Lung (tissue), 11 donors: ENCODE measurements at regions not wholly inside any gene's neighbourhood (a gene's known extent, or its start where the extent isn't known, plus 50 kb on each side); places are given as distances from the start of the nearest gene placed in this dataset.

Experiments
- ATAC-seq: fragments of 200-7000 bp; cut with Tn5 transposase; one replicate; pipeline ENCODE4 v1.9.1; 2020; ENCODE audit warnings: moderate number of reproducible peaks; ENCODE audit not compliant: insufficient read depth, low FRiP score
- DNase-seq, 3 donors: peaks; one replicate each; pipeline ENCODE4 v3.0.0-alpha.2; 2013 to 2017
- H3K27ac ChIP-seq, 2 donors: one replicate each; pipeline ENCODE4 v1.5.1; 2013; ENCODE audit warnings: mild to moderate bottlenecking in 2 of 2, moderate library complexity in 2 of 2, control low read depth in 1 of 2, inconsistent platforms in 1 of 2, low read depth in 1 of 2, low read length in 1 of 2
- H3K27me3 ChIP-seq, 3 donors: one replicate each; pipeline ENCODE4 v1.5.1; 2013; ENCODE audit warnings: low read length in 2 of 3; ENCODE audit not compliant: control insufficient read depth in 3 of 3, insufficient read depth in 3 of 3
- H3K36me3 ChIP-seq, 4 donors: one replicate each; pipeline ENCODE4 v1.5.1; 2013; ENCODE audit warnings: low read length in 4 of 4, mild to moderate bottlenecking in 1 of 4, moderate library complexity in 1 of 4; ENCODE audit not compliant: control insufficient read depth in 4 of 4, insufficient read depth in 4 of 4
- H3K4me1 ChIP-seq, 5 donors: one replicate each; pipeline ENCODE4 v1.5.1; 2013; ENCODE audit warnings: low read length in 5 of 5, mild to moderate bottlenecking in 2 of 5, moderate library complexity in 1 of 5; ENCODE audit not compliant: control insufficient read depth in 5 of 5, insufficient read depth in 5 of 5
- H3K4me3 ChIP-seq: one replicate; pipeline ENCODE4 v1.5.1; 2013; ENCODE audit warnings: mild to moderate bottlenecking, control low read depth, moderate library complexity
- H3K9ac ChIP-seq, 2 donors: one replicate each; pipeline ENCODE4 v1.5.1; 2013; ENCODE audit warnings: low read length in 2 of 2, control low read depth in 1 of 2; ENCODE audit not compliant: insufficient read depth in 1 of 2
- H3K9me3 ChIP-seq, 4 donors: one replicate each; pipeline ENCODE4 v1.5.1; 2013; ENCODE audit warnings: low read length in 3 of 4, mild to moderate bottlenecking in 1 of 4, moderate library complexity in 1 of 4; ENCODE audit not compliant: control insufficient read depth in 4 of 4, insufficient read depth in 3 of 4
- CTCF ChIP-seq: IDR thresholded peaks from 2 replicates; pipeline ENCODE4 v1.5.1; 2012; ENCODE audit warnings: mild to moderate bottlenecking; ENCODE audit errors: control extremely low read depth, extremely low read depth
- WGBS, 2 donors: extraction: QIAGEN DNeasy Blood & Tissue Kit; methylation state at CpG; one replicate each; pipeline ENCODE4 v1.1.7; 2013; 5-methylcytosine and 5-hydroxymethylcytosine counted together
- donor health status: control.
- donor health status: control.
- donor health status: Bipolar disorder and iron deficiency.
- donor health status: healthy.
- donor health status: DM: yes; HTN: yes; CAD: no.

GRCh38 chr2:71976685-71977084 is 171.0 kb downstream of the CYP26B1 start:
- Histone ChIP-seq H3K36me3 (no peaks in the 10 kb centered on the region), H3K27ac (no peak overlapping the region), H3K27me3 (peaks cover 0 to 4% (median 2%) of the 10 kb centered on the region in 3 donors), H3K9ac (no peak overlapping the region), H3K4me3 (no peak overlapping the region), H3K4me1 (no peaks in the 10 kb centered on the region), H3K9me3 (peaks cover 0 to 5% (median 0%) of the 10 kb centered on the region in 4 donors)
- DNase-seq (no peak), ATAC-seq (no peak)
- TF ChIP-seq CTCF: no peak
- 82 to 90% methylated on average over 1 of the region's 1 CpG for WGBS, 2 donors

GRCh38 chr2:71974846-71975245 is 172.8 kb downstream of the CYP26B1 start:
- DNase-seq: no peak
- Histone ChIP-seq H3K9ac (no peak overlapping the region), H3K27ac (no peak overlapping the region), H3K4me3 (no peak overlapping the region), H3K27me3 (peaks cover 0 to 4% (median 2%) of the 10 kb centered on the region in 3 donors), H3K36me3 (no peaks in the 10 kb centered on the region), H3K4me1 (no peaks in the 10 kb centered on the region), H3K9me3 (peaks cover 0 to 5% (median 0%) of the 10 kb centered on the region in 4 donors)
- TF ChIP-seq CTCF: no peak
- ATAC-seq: no peak

GRCh38 chr2:71971493-71971892 is 176.2 kb downstream of the CYP26B1 start:
- H3K4me3 ChIP-seq: no peak overlapping the region
- no peaks in the 10 kb centered on the region for H3K4me1 ChIP-seq
- H3K9me3 ChIP-seq: peaks cover 0 to 2% (median 0%) of the 10 kb centered on the region in 4 donors
- peaks cover 2 to 4% (median 4%) of the 10 kb centered on the region in 3 donors for H3K27me3 ChIP-seq
- H3K9ac ChIP-seq: no peak overlapping the region
- no peak for DNase-seq
- no peaks in the 10 kb centered on the region for H3K36me3 ChIP-seq
- 71 to 84% methylated on average over 4 of the region's 4 CpGs for WGBS, 2 donors
- no peak for ATAC-seq
- TF ChIP-seq CTCF: no peak
- H3K27ac ChIP-seq: no peak overlapping the region

GRCh38 chr2:71965530-71965929 is 182.1 kb downstream of the CYP26B1 start:
- ATAC-seq: no peak
- H3K9ac ChIP-seq: no peak overlapping the region
- peaks cover 0 to 10% (median 0%) of the 10 kb centered on the region in 5 donors for H3K4me1 ChIP-seq
- peaks cover 0 to 4% (median 0%) of the 10 kb centered on the region in 3 donors for H3K27me3 ChIP-seq
- TF ChIP-seq CTCF: no peak
- 54 to 65% methylated on average over 1 of the region's 1 CpG for WGBS, 2 donors
- H3K9me3 ChIP-seq: no peaks in the 10 kb centered on the region
- DNase-seq: no peak
- H3K4me3 ChIP-seq: no peak overlapping the region
- H3K36me3 ChIP-seq: no peaks in the 10 kb centered on the region
- no peak overlapping the region for H3K27ac ChIP-seq
